Hematopoietic multipotent progenitor cell treated with erythropoietin and hydrocortisone succinate and interleukin-3 and kit ligand, for 15 days (in vitro differentiated cells): ENCODE measurements at regions not wholly inside any gene's neighbourhood (a gene's known extent, or its start where the extent isn't known, plus 50 kb on each side); places are given as distances from the start of the nearest gene placed in this dataset.

Experiments
- DNase-seq: peaks from one replicate; pipeline ENCODE4 v3.0.0-alpha.2; 2015; ENCODE audit warnings: low spot score

DNA sequence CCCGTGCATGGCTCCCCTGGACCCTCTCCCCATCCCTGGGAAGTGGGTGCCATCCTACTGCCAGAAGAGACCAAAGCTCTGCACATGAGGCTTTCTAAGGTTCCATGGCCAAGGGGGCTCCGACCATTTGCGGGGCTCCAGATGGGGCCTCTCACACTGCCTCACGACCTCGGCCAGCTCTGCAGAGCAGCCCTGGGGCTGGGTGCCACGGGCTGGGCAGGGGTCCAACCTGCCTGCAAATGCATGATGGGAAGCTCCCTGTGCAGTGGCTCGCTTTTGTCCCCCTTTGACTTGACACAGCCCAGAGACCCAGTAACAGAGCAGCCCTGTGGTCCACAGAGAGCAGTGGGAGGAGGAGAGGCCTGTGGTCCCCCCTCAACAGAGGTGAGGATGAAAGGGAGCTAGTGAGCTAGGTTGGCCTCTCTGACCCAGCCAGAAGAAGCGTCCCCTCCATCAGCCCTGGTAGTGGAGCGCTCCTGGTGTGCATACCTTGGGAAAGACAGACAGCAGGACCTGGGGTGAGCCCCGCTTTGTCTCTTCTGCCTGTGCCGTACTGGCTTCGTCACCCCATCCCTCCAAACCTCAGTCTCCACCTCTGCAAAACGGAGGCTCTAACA is 174.1 kb downstream of the DDX1 start:
- no peak for DNase-seq

- DNase-seq, result no peak
These were observed 174.0 kb upstream of the MYCN start for GRCh38 chr2:15766303-15766861.

- no peak for DNase-seq
These were observed 173.3 kb upstream of the MYCN start for GRCh38 chr2:15766911-15767597.

DNA sequence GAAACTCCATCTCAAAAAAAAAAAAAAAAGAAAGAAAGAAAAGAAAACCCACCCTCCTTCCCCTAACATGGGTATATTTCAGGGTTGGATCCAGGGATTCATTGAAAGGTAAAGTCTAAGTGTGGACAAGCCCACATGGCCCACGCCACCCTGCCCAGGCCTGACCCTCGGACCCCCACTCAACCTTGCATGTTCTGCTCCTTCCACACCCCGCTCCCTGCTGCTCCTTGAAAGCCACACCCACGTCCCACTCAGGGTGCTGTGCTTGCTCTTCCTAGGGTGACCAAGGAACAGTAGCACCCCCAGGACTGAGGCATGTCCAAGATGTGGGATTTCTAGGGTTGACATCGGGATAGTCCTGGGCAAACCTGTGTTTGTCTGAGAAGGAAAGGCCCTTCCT is 172.7 kb upstream of the MYCN start:
- DNase-seq, result no peak

DNA sequence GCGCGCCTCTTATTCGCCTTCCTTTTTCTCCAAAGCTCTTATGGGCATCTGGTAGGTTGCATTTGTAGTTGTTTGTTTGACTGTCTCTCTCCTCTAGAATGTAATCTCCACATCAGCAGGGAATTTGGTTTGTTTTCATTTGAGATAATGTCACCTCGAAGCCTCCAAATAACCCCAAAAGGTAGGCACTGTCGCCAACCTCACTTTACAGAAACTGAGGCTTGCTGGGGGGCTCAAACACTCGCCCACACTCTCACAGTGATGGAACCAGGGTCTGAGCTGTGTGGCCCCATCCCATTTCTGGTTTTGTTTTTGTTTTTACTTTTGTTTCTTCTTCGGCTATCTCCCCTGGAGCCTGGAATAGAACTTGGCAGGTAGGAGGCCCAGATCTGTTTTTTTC is 172.2 kb upstream of the MYCN start:
- DNase-seq, result no peak

DNA sequence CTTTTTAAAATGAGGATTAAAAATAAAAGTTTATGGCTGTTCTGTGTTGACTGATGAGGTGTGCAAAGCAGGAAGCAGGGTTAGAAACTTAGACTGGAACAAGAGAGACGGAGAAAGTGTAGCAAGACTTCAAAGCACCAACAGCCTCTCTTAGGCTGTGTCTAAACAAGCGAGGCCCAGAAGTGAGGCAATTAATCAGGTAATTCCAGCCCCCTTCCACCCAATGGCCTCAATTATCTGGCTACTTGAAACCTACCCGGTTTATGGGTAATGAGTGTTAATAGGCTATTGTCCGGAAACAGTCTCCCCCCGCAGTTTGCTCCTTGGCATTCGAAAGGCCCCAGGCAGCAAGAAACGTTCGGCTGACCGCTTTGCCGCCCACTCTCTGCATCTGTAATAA is 171.7 kb upstream of the MYCN start:
- DNase-seq, result no peak

DNA sequence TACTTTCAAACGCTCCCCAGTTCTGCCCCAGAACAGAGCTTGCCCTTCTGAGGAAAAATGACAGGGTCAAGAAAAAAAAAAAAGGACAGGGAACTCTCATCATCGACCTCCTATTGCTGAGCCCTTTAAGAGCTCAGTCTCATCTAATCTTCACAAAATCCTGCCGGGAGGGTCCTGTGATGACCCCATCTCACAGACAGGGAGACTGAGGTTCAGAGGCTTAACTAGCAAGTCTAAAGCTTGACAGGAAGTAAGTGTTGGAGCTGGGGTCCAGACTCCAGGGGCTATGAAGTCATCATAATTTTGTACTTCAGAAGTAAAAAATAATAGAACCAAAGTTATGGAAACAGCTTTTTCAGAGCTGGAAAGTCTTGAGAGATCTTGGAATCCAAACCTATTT is 171.1 kb upstream of the MYCN start:
- no peak for DNase-seq

- no peak for DNase-seq
These were observed 170.4 kb upstream of the MYCN start for GRCh38 chr2:15769676-15770547.

DNA sequence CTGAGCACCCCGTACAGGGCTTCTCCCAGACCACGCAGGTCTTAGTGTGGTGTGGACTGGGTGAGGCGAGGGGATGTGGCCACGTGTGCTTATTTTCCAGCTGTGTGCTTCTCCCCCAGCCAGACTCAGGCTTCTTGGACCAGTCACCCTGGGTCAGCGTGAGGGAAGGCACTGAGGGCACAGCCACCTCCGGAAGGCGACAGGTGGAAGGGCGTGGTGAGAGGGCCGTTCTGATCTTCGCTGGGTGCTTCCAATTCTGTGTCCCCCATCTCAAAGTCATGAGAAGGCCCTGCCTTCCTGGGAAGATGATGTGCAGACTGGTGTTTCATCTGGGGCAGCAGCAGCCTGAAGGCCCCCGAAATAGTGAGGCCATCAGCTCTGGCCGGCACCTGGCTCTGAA is 169.7 kb upstream of the MYCN start:
- DNase-seq, result no peak

- DNase-seq, result no peak
These were observed 169.2 kb upstream of the MYCN start for GRCh38 chr2:15771124-15771523.

DNA sequence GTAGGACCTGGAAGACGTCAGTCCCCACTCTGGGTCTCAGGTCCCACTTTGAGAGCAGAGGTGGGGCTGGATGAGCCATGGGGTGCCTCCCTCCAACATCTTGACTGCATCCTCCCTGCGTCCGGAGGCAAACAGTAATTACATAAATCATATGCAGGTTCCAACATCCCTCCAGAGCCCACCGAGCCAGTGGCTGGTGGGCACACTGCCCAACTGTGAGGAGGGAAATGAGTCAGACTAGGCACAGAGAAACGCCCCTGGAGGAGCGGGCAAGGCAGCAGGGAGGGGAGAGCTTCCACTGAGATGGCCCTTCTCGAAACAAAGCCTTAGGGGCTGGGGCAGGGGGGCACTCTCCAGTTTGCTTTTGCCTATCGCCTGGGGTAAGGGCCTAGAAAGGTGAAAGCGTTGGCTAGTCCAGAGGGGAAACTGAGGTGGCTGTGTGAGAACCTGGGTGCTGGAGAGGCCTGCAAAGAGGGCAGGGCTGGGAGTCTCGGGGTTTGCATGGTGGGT is 168.2 kb upstream of the MYCN start:
- no peak for DNase-seq

DNA sequence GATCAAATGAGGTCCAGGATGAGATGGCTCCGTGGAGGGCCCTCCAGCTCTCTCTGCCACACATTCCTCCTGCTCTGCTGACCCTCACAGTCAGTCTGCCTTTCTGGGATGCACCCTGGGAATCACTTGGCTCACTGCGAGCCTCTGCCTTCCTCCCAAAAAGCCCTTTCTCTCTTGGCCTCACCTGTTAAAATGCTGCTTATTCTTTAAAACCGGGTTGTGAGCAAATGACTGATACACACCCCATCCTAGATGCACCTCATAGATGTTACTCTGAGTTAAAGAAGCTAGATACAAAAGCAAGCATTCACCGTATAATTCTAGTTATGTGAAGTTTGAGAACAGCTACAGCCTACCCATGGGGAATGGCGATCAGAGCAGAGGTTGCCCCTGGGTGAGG is 167.7 kb upstream of the MYCN start:
- no peak for DNase-seq

- DNase-seq, result no peak
These were observed 167.1 kb upstream of the MYCN start for GRCh38 chr2:15773204-15773603.

- DNase-seq, result no peak
These were observed 166.5 kb upstream of the MYCN start for GRCh38 chr2:15773846-15774245.

GRCh38 chr2:15775753-15776628 is 164.4 kb upstream of the MYCN start:
- DNase-seq, result no peak

GRCh38 chr2:15776629-15776919 is 163.8 kb upstream of the MYCN start:
- no peak for DNase-seq

- DNase-seq, result no peak
These were observed 163.2 kb upstream of the MYCN start for GRCh38 chr2:15776992-15777702.

- no peak for DNase-seq
These were observed 162.5 kb upstream of the MYCN start for GRCh38 chr2:15777795-15778371.

GRCh38 chr2:15778529-15779219 is 161.7 kb upstream of the MYCN start:
- no peak for DNase-seq

GRCh38 chr2:15779381-15780041 is 160.8 kb upstream of the MYCN start:
- no peak for DNase-seq
